ENCODE measurements at regions not wholly inside any gene's neighbourhood (a gene's known extent, or its start where the extent isn't known, plus 50 kb on each side); places are given as distances from the start of the nearest gene placed in this dataset.
A peak's percentile ranks its signal among the peaks of the same experiment; 100 is the strongest.

- WGBS (ENCODE audit: insufficient coverage, low coverage, missing lambda C conversion rate) = 3% methylated on average over 3 of the region's 3 CpGs
- no peak for FAIRE-seq
- Histone ChIP-seq H3K79me2 (ENCODE audit: control insufficient read depth, insufficient read depth, low read length) (no peaks in the 10 kb centered on the region), H3K9me3 (replicated peaks; ENCODE audit: control insufficient read depth, insufficient read depth, low read depth, low read length) (no peaks in the 10 kb centered on the region), H3K9me1 (ENCODE audit: control insufficient read depth, insufficient read depth, low read length) (no peaks in the 10 kb centered on the region), H3K4me1 (replicated peaks in 1 of 2; ENCODE audit: control insufficient read depth in 2 of 2, insufficient read depth in 2 of 2, low read length in 2 of 2) (no peaks in the 10 kb centered on the region), H2AFZ (ENCODE audit: low read depth, low read length) (no peak overlapping the region), H3K36me3 (ENCODE audit: control insufficient read depth, insufficient read depth, low read length) (no peaks in the 10 kb centered on the region), H3K27ac (ENCODE audit: extremely low read depth, low read depth, low read length) (no peak overlapping the region), H4K20me1 (replicated peaks; ENCODE audit: control insufficient read depth, insufficient read depth, low read length) (no peaks in the 10 kb centered on the region), H3K4me2 (ENCODE audit: insufficient read depth, low read length) (no peak overlapping the region), H3K27me3 (ENCODE audit: control insufficient read depth in 2 of 2, insufficient read depth in 2 of 2, low read length in 2 of 2) (peaks cover 0 to 10% of the 10 kb centered on the region in 2 experiments; a peak in 2 of 5 replicates), H3K9ac (ENCODE audit: insufficient read depth in 1 of 2, low read depth in 2 of 2, low read length in 2 of 2) (no peak overlapping the region), H3K4me3 (no peak overlapping the region)
- intact Hi-C loops (cut with micrococcal nuclease) = no loop called here
- ChIA-PET CTCF (ENCODE audit: low intra/inter-chr PET ratio) (no interaction called here), POLR2A (no interaction called here)
- no TSS peak for BruUV-seq (replicated peaks)
- TF ChIP-seq, protein P1, sequence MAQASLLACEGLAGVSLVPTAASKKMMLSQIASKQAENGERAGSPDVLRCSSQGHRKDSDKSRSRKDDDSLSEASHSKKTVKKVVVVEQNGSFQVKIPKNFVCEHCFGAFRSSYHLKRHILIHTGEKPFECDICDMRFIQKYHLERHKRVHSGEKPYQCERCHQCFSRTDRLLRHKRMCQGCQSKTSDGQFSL (CRISPR knock-in tag; IDR thresholded peaks at IDR 0.05) = no peak
- TF ChIP-seq, protein P1 (tag; IDR thresholded peaks at IDR 0.05) = no peak
- no peak for DNase-seq (ENCODE audit: extremely low read depth in 1 of 4, low spot score in 3 of 4)
- in situ Hi-C loops (cut with MboI) = no loop called here
- ATAC-seq = no peak
These were observed 55.2 kb upstream of the ADRA1B start for GRCh38 chr5:159861086-159861485.

GRCh38 chr5:159864885-159865691 lies 51.2 kb upstream of the ADRA1B start:
- FAIRE-seq (no peak), DNase-seq (ENCODE audit: extremely low read depth in 1 of 4, low spot score in 3 of 4) (no peak), ATAC-seq (no peak)
- no peaks in the 10 kb centered on the region for H3K4me1 ChIP-seq (replicated peaks in 1 of 2; ENCODE audit: control insufficient read depth in 2 of 2, insufficient read depth in 2 of 2, low read length in 2 of 2)
- no peak overlapping the region for H2AFZ ChIP-seq (ENCODE audit: low read depth, low read length)
- H3K27me3 ChIP-seq (ENCODE audit: control insufficient read depth in 2 of 2, insufficient read depth in 2 of 2, low read length in 2 of 2) = peaks cover 0 to 10% of the 10 kb centered on the region in 2 experiments; a peak in 2 of 5 replicates
- 1% methylated on average over 13 of the region's 13 CpGs for WGBS (ENCODE audit: insufficient coverage, low coverage, missing lambda C conversion rate)
- H3K9me3 ChIP-seq (replicated peaks; ENCODE audit: control insufficient read depth, insufficient read depth, low read depth, low read length) = no peaks in the 10 kb centered on the region
- H4K20me1 ChIP-seq (replicated peaks; ENCODE audit: control insufficient read depth, insufficient read depth, low read length) = no peaks in the 10 kb centered on the region
- ChIA-PET POLR2A (interaction anchor here (1.1 to 1.2 kb wide), 2 partner anchors 10 to 413 kb away, joined by 3 to 4 read pairs; no protein-coding TSS in a partner anchor), CTCF (ENCODE audit: low intra/inter-chr PET ratio) (no interaction called here)
- no peaks in the 10 kb centered on the region for H3K79me2 ChIP-seq (ENCODE audit: control insufficient read depth, insufficient read depth, low read length)
- no peaks in the 10 kb centered on the region for H3K36me3 ChIP-seq (ENCODE audit: control insufficient read depth, insufficient read depth, low read length)
- H3K4me2 ChIP-seq (ENCODE audit: insufficient read depth, low read length) = no peak overlapping the region
- intact Hi-C loops (cut with micrococcal nuclease) = no loop called here
- in situ Hi-C loops (cut with MboI) = no loop called here
- H3K4me3 ChIP-seq = no peak overlapping the region
- H3K27ac ChIP-seq (ENCODE audit: extremely low read depth, low read depth, low read length) = no peak overlapping the region
- no TSS peak for BruUV-seq (replicated peaks)
- H3K9ac ChIP-seq (ENCODE audit: insufficient read depth in 1 of 2, low read depth in 2 of 2, low read length in 2 of 2) = no peak overlapping the region
- H3K9me1 ChIP-seq (ENCODE audit: control insufficient read depth, insufficient read depth, low read length) = no peaks in the 10 kb centered on the region
- TF ChIP-seq TFE3 (CRISPR knock-in tag; IDR thresholded peaks at IDR 0.05) (no peak), MAX (CRISPR knock-in tag; IDR thresholded peaks at IDR 0.05) (no peak), ZNF3 (CRISPR knock-in tag; IDR thresholded peaks at IDR 0.05) (no peak), PBX2 (CRISPR knock-in tag; IDR thresholded peaks at IDR 0.05; ENCODE audit: low read depth) (no peak), PBX2 (tag; conservative IDR thresholded peaks at IDR 0.05; ENCODE audit: low read depth) (peak; percentile 88), ZNF785 (CRISPR knock-in tag; IDR thresholded peaks at IDR 0.05) (no peak), COPS2 (conservative IDR thresholded peaks at IDR 0.05) (no peak)
